H9 (cell line): ENCODE measurements at regions not wholly inside any gene's neighbourhood (a gene's known extent, or its start where the extent isn't known, plus 50 kb on each side); places are given as distances from the start of the nearest gene placed in this dataset.

Experiments used
- DNase-seq: peaks from one replicate; pipeline ENCODE4 v3.0.0-alpha.2; 2017
- H2AFZ ChIP-seq: one replicate; pipeline ENCODE4 v1.6.1; 2013; ENCODE audit warnings: mild to moderate bottlenecking, low read length, control low read depth, moderate library complexity
- H2AK5ac ChIP-seq: 2 replicates; pipeline ENCODE4 v1.6.1; 2013; ENCODE audit warnings: low read length, control low read depth, mixed read lengths; ENCODE audit not compliant: insufficient read length
- H2BK120ac ChIP-seq: one replicate; pipeline ENCODE4 v1.6.1; 2013; ENCODE audit warnings: low read depth, mild to moderate bottlenecking, low read length, control low read depth, inconsistent platforms; ENCODE audit not compliant: poor library complexity, severe bottlenecking
- H2BK12ac ChIP-seq: 2 replicates; pipeline ENCODE4 v1.6.1; 2013; ENCODE audit warnings: low read length, control low read depth, mixed read lengths, low read depth; ENCODE audit not compliant: insufficient read length
- H2BK15ac ChIP-seq: 2 replicates; pipeline ENCODE4 v1.6.1; 2013; ENCODE audit warnings: low read depth, low read length, control low read depth
- H2BK20ac ChIP-seq: one replicate; pipeline ENCODE4 v1.6.1; 2013; ENCODE audit warnings: low read depth, mild to moderate bottlenecking, low read length, control low read depth, inconsistent platforms; ENCODE audit not compliant: poor library complexity, severe bottlenecking
- H2BK5ac ChIP-seq: 2 replicates; pipeline ENCODE4 v1.6.1; 2013; ENCODE audit warnings: low read length, control low read depth, mixed read lengths; ENCODE audit not compliant: insufficient read length
- H3K14ac ChIP-seq: 2 replicates; pipeline ENCODE4 v1.6.1; 2013; ENCODE audit warnings: low read length, control low read depth; ENCODE audit not compliant: insufficient read depth
- H3K18ac ChIP-seq: 2 replicates; pipeline ENCODE4 v1.6.1; 2013; ENCODE audit warnings: low read depth, mild to moderate bottlenecking, mixed read lengths, low read length, control low read depth; ENCODE audit not compliant: insufficient read length
- H3K23ac ChIP-seq: 2 replicates; pipeline ENCODE4 v1.6.1; 2013; ENCODE audit warnings: low read length, control low read depth, mixed read lengths, low read depth; ENCODE audit not compliant: insufficient read length
- H3K23me2 ChIP-seq: 2 replicates; pipeline ENCODE4 v1.6.1; 2013; ENCODE audit warnings: low read depth, mild to moderate bottlenecking, mixed read lengths, low read length, control low read depth; ENCODE audit not compliant: insufficient read length, poor library complexity, severe bottlenecking
- H3K27ac ChIP-seq: 2 replicates; pipeline ENCODE4 v1.5.1; 2013; ENCODE audit warnings: low read length, control low read depth, mixed read lengths, low read depth; ENCODE audit not compliant: insufficient read length
- H3K27me3 ChIP-seq: 2 replicates; pipeline ENCODE4 v1.6.1; 2013; ENCODE audit warnings: low read length, control low read depth, inconsistent platforms; ENCODE audit not compliant: insufficient read depth
- H3K4ac ChIP-seq: 2 replicates; pipeline ENCODE4 v1.6.1; 2013; ENCODE audit warnings: low read depth, mild to moderate bottlenecking, control low read depth, inconsistent platforms, low read length, moderate library complexity
- H3K4me1 ChIP-seq: 2 replicates; pipeline ENCODE4 v1.6.1; 2013; ENCODE audit warnings: low read length, control low read depth, inconsistent platforms; ENCODE audit not compliant: insufficient read depth
- H3K4me2 ChIP-seq: 2 replicates; pipeline ENCODE4 v1.6.1; 2013; ENCODE audit warnings: low read length, control low read depth, mixed read lengths; ENCODE audit not compliant: insufficient read length, insufficient read depth
- H3K56ac ChIP-seq: 2 replicates; pipeline ENCODE4 v1.6.1; 2013; ENCODE audit warnings: low read depth, mild to moderate bottlenecking, mixed read lengths, low read length, control low read depth; ENCODE audit not compliant: insufficient read length
- H3K79me1 ChIP-seq: 2 replicates; pipeline ENCODE4 v1.6.1; 2013; ENCODE audit warnings: low read depth, mild to moderate bottlenecking, moderate library complexity, low read length, control low read depth, inconsistent platforms; ENCODE audit not compliant: insufficient read depth, poor library complexity, severe bottlenecking
- H3K79me2 ChIP-seq: 2 replicates; pipeline ENCODE4 v1.6.1; 2013; ENCODE audit warnings: low read length, control low read depth, inconsistent platforms; ENCODE audit not compliant: insufficient read depth
- H3K9ac ChIP-seq: 2 replicates; pipeline ENCODE4 v1.6.1; 2013; ENCODE audit warnings: low read length, control low read depth, mixed read lengths; ENCODE audit not compliant: insufficient read length; ENCODE audit errors: extremely low read depth
- H3K9me3 ChIP-seq: one replicate; pipeline ENCODE4 v1.6.1; 2013; ENCODE audit warnings: low read depth, low read length, inconsistent platforms; ENCODE audit not compliant: control insufficient read depth
- H3T11ph ChIP-seq: one replicate; pipeline ENCODE4 v1.6.1; 2013; ENCODE audit warnings: mild to moderate bottlenecking, low read length, control low read depth, inconsistent platforms
- H4K20me1 ChIP-seq: one replicate; pipeline ENCODE4 v1.6.1; 2013; ENCODE audit not compliant: control insufficient read depth, insufficient read length, insufficient read depth
- H4K5ac ChIP-seq: 2 replicates; pipeline ENCODE4 v1.6.1; 2013; ENCODE audit warnings: low read depth, mild to moderate bottlenecking, mixed read lengths, low read length, control low read depth; ENCODE audit not compliant: insufficient read length
- H4K8ac ChIP-seq: replicated peaks from 2 replicates; pipeline ENCODE4 v1.6.1; 2013; ENCODE audit warnings: low read length, control low read depth, mixed read lengths, low read depth; ENCODE audit not compliant: insufficient read length
- H4K91ac ChIP-seq: 2 replicates; pipeline ENCODE4 v1.6.1; 2013; ENCODE audit warnings: low read depth, mild to moderate bottlenecking, moderate library complexity, mixed read lengths, low read length, control low read depth; ENCODE audit not compliant: insufficient read length
- H3K27ac Mint-ChIP-seq, 3 experiments: 2 replicates in 2 of 3; 3 replicates in 1 of 3; pipeline ENCODE4 v1.8.0; 2020 to 2021; ENCODE audit warnings: mixed read lengths in 3 of 3, mild to moderate bottlenecking in 1 of 3, moderate library complexity in 1 of 3
- H3K27me3 Mint-ChIP-seq: 2 replicates; pipeline ENCODE4 v1.8.0; 2021; ENCODE audit warnings: low read depth, mild to moderate bottlenecking, moderate library complexity, mixed read lengths
- H3K36me3 Mint-ChIP-seq, 3 experiments: 2 replicates in 2 of 3; 3 replicates in 1 of 3; pipeline ENCODE4 v1.8.0; 2020 to 2021; ENCODE audit warnings: low read depth in 3 of 3, mixed read lengths in 3 of 3; ENCODE audit not compliant: insufficient read depth in 1 of 3
- H3K4me1 Mint-ChIP-seq, 2 experiments: 2 replicates each; pipeline ENCODE4 v1.8.0; 2020; ENCODE audit warnings: mixed read lengths in 2 of 2
- H3K4me3 Mint-ChIP-seq, 2 experiments: 2 replicates in 1 of 2; 3 replicates in 1 of 2; pipeline ENCODE4 v1.8.0; 2020 to 2021; ENCODE audit warnings: mild to moderate bottlenecking in 2 of 2, mixed read lengths in 2 of 2, moderate library complexity in 1 of 2
- H3K9me3 Mint-ChIP-seq, 2 experiments: 2 replicates in 1 of 2; 3 replicates in 1 of 2; pipeline ENCODE4 v1.8.0; 2020; ENCODE audit warnings: mild to moderate bottlenecking in 2 of 2, mixed read lengths in 2 of 2, moderate library complexity in 1 of 2
- WGBS: extraction: QIAGEN DNeasy Blood & Tissue Kit; methylation state at CpG from one replicate; pipeline ENCODE4 v1.1.7; 2013; ENCODE audit warnings: missing lambda C conversion rate, low lambda C conversion rate, mixed read lengths; ENCODE audit not compliant: insufficient read length; ENCODE audit errors: extremely low coverage; 5-methylcytosine and 5-hydroxymethylcytosine counted together
- TF ChIP-seq, protein P1 (sequence below): fragments of 200-600 bp; sonication (generic); conservative IDR thresholded peaks from 3 replicates; pipeline ENCODE4 v1.8.0; 2021; ENCODE audit warnings: antibody characterized with exemption, mild to moderate bottlenecking

DNA sequence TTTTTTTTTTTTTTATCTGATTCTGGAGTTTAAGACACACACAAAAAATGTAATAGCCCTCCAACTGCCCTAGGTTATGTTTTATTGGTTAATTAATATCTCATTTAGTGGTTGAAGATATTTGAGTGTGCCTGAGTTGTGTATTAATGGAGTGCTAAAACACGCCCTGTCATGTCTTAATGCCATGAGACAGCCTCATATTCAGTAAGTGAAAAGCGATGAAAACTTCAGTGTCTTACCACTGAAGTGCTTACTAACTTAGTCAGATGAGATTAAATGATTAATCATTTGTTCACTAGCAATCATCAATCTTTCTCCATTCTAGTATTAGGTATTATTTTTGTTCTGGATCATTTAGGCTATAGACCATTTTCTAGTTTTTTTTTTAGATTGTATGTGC lies 544.7 kb upstream of the ROBO2 start:
- no peak overlapping the region for H4K5ac ChIP-seq
- H3K79me2 ChIP-seq = no peaks in the 10 kb centered on the region
- H3K9ac ChIP-seq = no peak overlapping the region
- Mint-ChIP-seq H3K4me3 (no peak overlapping the region), H3K4me1 (peaks cover 5 to 15% of the 10 kb centered on the region in 2 experiments), H3K27ac (no peak overlapping the region), H3K9me3 (no peaks in the 10 kb centered on the region; a peak in 2 of 5 replicates), H3K36me3 (peaks cover 3 to 14% (median 4%) of the 10 kb centered on the region in 3 experiments; a peak in 6 of 7 replicates), H3K27me3 (no peaks in the 10 kb centered on the region)
- TF ChIP-seq, protein P1, sequence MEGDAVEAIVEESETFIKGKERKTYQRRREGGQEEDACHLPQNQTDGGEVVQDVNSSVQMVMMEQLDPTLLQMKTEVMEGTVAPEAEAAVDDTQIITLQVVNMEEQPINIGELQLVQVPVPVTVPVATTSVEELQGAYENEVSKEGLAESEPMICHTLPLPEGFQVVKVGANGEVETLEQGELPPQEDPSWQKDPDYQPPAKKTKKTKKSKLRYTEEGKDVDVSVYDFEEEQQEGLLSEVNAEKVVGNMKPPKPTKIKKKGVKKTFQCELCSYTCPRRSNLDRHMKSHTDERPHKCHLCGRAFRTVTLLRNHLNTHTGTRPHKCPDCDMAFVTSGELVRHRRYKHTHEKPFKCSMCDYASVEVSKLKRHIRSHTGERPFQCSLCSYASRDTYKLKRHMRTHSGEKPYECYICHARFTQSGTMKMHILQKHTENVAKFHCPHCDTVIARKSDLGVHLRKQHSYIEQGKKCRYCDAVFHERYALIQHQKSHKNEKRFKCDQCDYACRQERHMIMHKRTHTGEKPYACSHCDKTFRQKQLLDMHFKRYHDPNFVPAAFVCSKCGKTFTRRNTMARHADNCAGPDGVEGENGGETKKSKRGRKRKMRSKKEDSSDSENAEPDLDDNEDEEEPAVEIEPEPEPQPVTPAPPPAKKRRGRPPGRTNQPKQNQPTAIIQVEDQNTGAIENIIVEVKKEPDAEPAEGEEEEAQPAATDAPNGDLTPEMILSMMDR = no peak
- no peak overlapping the region for H3K18ac ChIP-seq
- H3K27ac ChIP-seq = no peak overlapping the region
- H2BK15ac ChIP-seq = no peak overlapping the region
- no peaks in the 10 kb centered on the region for H3K79me1 ChIP-seq
- no peak overlapping the region for H2BK12ac ChIP-seq
- H3K9me3 ChIP-seq = no peaks in the 10 kb centered on the region
- no peaks in the 10 kb centered on the region for H4K20me1 ChIP-seq
- H3K23me2 ChIP-seq = no peaks in the 10 kb centered on the region
- no peak overlapping the region for H4K8ac ChIP-seq
- H3K27me3 ChIP-seq = no peaks in the 10 kb centered on the region
- no peak overlapping the region for H2AFZ ChIP-seq
- no peak for DNase-seq
- H4K91ac ChIP-seq = no peak overlapping the region
- no peak overlapping the region for H3K23ac ChIP-seq
- no peak overlapping the region for H3K4me2 ChIP-seq
- no peak overlapping the region for H3K56ac ChIP-seq
- no CpG with 5 or more reads among the region's 2 CpGs for WGBS
- no peak overlapping the region for H2AK5ac ChIP-seq
- no peak overlapping the region for H3K4ac ChIP-seq
- no peak overlapping the region for H2BK20ac ChIP-seq
- H3K4me1 ChIP-seq = no peaks in the 10 kb centered on the region; the same call in 1 of the 2 replicates
- H2BK120ac ChIP-seq = no peak overlapping the region
- H2BK5ac ChIP-seq = no peak overlapping the region
- no peak overlapping the region for H3K14ac ChIP-seq
- no peak overlapping the region for H3T11ph ChIP-seq
